ENCODE measurements at regions not wholly inside any gene's neighbourhood (a gene's known extent, or its start where the extent isn't known, plus 50 kb on each side); places are given as distances from the start of the nearest gene placed in this dataset.

DNA sequence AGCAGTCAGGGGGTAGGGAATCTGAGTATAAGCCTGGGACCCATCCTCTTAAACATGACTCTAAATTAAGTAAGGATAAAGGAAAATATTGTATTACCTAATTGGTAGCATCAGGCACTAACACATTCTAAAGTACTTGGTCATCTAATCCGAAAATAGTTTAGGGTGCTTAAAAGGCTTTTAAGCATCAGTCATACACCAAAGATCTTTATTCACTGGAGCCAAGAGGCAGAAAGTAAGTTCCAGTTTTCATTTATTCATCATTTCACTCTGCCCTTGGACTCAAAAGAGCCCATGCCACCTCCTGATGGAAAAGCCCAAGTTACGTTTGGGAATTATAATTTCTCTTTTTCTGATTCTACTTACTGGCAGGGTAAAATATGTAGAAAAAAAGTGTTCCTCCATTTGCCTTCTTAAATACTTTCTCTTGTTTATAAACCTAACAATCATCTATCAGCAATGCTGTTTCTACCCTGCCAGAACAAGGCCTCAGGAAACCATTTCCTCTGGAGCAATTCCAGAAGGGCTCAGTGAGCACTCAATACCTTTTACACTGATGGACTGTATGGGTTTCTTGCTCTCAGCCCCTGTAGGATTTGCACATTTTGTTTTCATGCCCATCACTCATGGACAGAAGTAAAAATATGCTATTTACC is 120.1 kb upstream of the SLC5A12 start:
- 52% methylated on average over 2 of the region's 2 CpGs for WGBS
- no peaks in the 10 kb centered on the region for H3K9me3 ChIP-seq (ENCODE audit: control insufficient read depth, low read length)
- H3K4me1 ChIP-seq (ENCODE audit: control insufficient read depth, insufficient read depth, low read length), result no peaks in the 10 kb centered on the region
- DNase-seq (no peak), ATAC-seq (peak; percentile 32 to 62)
- peak overlapping the region; percentile 37 for H3K27ac ChIP-seq (ENCODE audit: low read length)
- H3K27me3 ChIP-seq (ENCODE audit: control insufficient read depth, insufficient read depth), result no peaks in the 10 kb centered on the region
- intact Hi-C loops (cut with DNase I), result no loop called here
- H3K4me3 ChIP-seq (ENCODE audit: low read length), result no peak overlapping the region

DNA sequence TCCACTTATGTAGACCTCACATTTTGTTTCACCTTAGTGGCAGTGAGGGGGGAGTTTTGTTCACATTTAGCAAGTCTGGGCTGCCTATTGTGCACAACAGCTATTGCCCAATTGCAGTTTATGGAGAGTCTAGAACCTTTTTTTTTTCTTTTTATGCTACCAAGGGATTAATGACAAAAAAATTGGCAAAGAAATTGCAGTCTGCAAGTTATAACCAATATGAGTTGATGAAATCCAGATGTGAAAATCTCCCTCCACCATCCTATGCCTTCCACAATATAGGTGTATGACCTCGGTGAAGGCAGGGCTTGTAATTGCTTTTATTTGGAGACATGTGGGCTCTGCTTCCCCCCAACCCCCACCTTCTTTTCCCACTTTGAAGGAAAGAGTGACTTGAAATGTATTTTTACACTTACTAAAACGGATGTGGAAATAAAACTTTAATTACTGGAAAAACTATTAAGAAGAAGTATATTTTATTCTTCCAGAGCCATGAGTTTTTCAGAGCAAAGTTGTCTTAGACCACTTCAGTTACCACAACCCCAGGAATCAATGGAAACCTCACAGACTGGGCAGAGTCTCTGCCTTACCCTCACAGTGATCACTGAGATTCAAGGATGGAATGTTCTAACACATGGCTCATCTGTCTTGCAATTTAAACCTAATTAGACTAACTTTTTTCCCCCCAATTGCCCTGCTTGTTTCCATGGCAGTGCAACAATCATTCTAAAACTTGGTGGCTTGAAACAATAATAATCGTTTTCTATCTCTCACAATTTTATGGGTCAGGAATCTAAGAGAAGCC is 120.8 kb upstream of the SLC5A12 start:
- WGBS, result 58% methylated on average over 3 of the region's 3 CpGs
- no peaks in the 10 kb centered on the region for H3K4me1 ChIP-seq (ENCODE audit: control insufficient read depth, insufficient read depth, low read length)
- intact Hi-C loops (cut with DNase I), result no loop called here
- H3K4me3 ChIP-seq (ENCODE audit: low read length), result no peak overlapping the region
- H3K27me3 ChIP-seq (ENCODE audit: control insufficient read depth, insufficient read depth), result no peaks in the 10 kb centered on the region
- H3K27ac ChIP-seq (ENCODE audit: low read length), result peak overlapping the region; percentile 37
- peak; percentile 51 to 83 for ATAC-seq
- no peaks in the 10 kb centered on the region for H3K9me3 ChIP-seq (ENCODE audit: control insufficient read depth, low read length)
- no peak for DNase-seq

DNA sequence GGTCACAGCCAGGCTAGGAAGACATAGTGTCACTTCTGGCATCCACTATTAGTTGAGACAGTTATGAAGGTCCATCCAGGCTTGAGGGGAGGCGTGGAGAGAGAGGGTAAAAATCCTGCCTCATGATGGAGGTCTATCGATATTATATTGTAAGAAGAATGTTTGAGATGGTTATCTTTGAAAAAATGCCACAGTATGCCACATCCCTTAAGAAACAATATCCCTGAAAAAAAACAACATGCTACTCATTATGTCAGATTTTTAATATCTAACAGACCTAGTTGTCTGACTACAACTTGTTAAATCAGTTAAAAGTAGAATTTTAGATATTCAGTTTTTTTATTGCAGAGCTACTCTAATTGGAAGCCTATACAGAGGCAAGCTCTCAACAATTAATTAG is 121.7 kb upstream of the SLC5A12 start:
- no peak for DNase-seq
- intact Hi-C loops (cut with DNase I), result no loop called here
- WGBS, result 84% methylated on average over 2 of the region's 2 CpGs
- H3K4me3 ChIP-seq (ENCODE audit: low read length), result no peak overlapping the region
- ATAC-seq, result no peak
- no peak overlapping the region for H3K27ac ChIP-seq (ENCODE audit: low read length)
- H3K4me1 ChIP-seq (ENCODE audit: control insufficient read depth, insufficient read depth, low read length), result no peaks in the 10 kb centered on the region
- H3K27me3 ChIP-seq (ENCODE audit: control insufficient read depth, insufficient read depth), result no peaks in the 10 kb centered on the region
- no peaks in the 10 kb centered on the region for H3K9me3 ChIP-seq (ENCODE audit: control insufficient read depth, low read length)

DNA sequence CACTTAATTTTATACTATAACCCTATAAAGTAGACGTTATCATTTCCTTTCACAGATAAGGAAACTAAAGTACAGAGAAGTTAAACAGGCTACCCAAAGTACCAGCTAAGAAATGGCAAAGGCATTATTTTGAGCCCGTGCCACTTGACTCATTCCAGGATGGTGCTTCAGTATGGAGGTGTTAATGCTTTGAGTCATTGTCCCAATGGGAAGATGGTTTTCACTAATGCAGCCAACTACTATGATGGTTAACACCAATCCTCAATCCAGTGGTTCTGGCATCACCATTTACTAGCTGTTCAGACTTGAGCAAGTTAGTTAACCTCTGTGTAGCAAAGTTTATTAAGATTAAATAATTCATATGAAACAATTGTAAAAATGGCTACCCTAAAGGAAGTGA is 123.1 kb upstream of the SLC5A12 start:
- Histone ChIP-seq H3K4me3 (ENCODE audit: low read length) (no peak overlapping the region), H3K9me3 (ENCODE audit: control insufficient read depth, low read length) (no peaks in the 10 kb centered on the region), H3K4me1 (ENCODE audit: control insufficient read depth, insufficient read depth, low read length) (no peaks in the 10 kb centered on the region), H3K27ac (ENCODE audit: low read length) (no peak overlapping the region), H3K27me3 (ENCODE audit: control insufficient read depth, insufficient read depth) (no peaks in the 10 kb centered on the region)
- DNase-seq (no peak), ATAC-seq (no peak)
- intact Hi-C loops (cut with DNase I), result no loop called here
- WGBS, result 78% methylated on average over 2 of the region's 2 CpGs

DNA sequence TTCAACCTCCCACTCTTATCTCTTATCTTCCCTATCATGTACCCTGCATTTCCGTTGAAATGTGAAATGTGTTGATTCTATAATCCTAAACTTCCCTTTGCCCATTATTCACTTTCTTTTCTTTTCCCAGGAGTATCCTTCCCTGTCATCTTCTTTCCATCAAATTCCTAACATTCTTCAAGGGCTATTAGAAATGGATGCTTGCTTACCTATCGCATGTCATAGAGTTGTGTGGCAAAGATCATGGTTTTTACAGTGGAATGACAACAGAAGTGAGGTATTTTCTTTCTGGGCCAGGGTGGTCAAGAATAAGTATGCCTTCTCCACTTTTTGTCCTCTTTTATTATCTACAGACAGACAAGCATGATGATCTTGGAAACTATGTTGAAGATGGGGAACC is 124.4 kb upstream of the SLC5A12 start:
- DNase-seq (no peak), ATAC-seq (no peak)
- H3K27ac ChIP-seq (ENCODE audit: low read length), result no peak overlapping the region
- no peaks in the 10 kb centered on the region for H3K9me3 ChIP-seq (ENCODE audit: control insufficient read depth, low read length)
- intact Hi-C loops (cut with DNase I), result no loop called here
- no peaks in the 10 kb centered on the region for H3K27me3 ChIP-seq (ENCODE audit: control insufficient read depth, insufficient read depth)
- 78% methylated on average over 2 of the region's 2 CpGs for WGBS
- no peak overlapping the region for H3K4me3 ChIP-seq (ENCODE audit: low read length)
- no peaks in the 10 kb centered on the region for H3K4me1 ChIP-seq (ENCODE audit: control insufficient read depth, insufficient read depth, low read length)

DNA sequence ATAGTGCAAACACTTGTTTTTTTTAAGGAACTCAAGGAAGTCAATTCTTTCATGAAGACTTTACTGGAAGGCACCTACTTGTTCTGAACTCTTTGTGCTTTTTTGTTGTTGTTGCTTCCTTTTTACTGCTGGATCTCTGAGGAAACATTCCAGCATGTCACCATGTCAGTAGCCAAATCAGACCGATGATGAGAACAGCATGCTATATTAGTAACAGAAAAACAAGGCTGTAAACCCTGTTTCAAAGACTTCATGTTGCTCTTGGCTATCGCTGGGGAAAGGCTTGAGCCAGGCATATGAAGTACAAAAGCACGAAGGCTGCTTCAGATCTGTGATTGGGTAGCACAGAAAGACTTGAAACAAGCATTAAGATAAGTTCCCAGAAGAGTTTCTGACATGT is 125.6 kb upstream of the SLC5A12 start:
- intact Hi-C loops (cut with DNase I), result no loop called here
- no peaks in the 10 kb centered on the region for H3K4me1 ChIP-seq (ENCODE audit: control insufficient read depth, insufficient read depth, low read length)

DNA sequence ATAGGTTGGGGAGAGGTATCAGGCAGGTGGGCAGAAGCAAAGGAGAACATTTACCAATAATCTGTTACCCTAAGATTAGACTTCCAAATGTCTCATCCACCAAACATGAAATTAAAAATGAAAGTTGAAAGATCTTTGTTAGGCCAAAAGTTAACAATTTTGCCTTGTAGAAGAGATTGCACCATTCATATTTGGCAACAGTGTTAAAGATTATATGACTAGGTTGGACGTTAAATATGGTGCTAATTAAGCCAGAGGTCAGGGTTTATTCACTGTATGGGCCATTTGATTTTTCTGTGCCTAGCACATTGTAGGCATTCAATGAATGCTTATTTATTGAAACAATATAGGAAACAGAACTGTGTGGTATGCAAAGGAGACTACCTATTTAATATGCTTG is 126.1 kb upstream of the SLC5A12 start:
- H3K4me1 ChIP-seq (ENCODE audit: control insufficient read depth, insufficient read depth, low read length), result no peaks in the 10 kb centered on the region
- H3K4me3 ChIP-seq (ENCODE audit: low read length), result no peak overlapping the region
- H3K27ac ChIP-seq (ENCODE audit: low read length), result peak overlapping the region; percentile 23
- no peak for DNase-seq
- H3K9me3 ChIP-seq (ENCODE audit: control insufficient read depth, low read length), result no peaks in the 10 kb centered on the region
- no peaks in the 10 kb centered on the region for H3K27me3 ChIP-seq (ENCODE audit: control insufficient read depth, insufficient read depth)
- 39% methylated on average over 1 of the region's 1 CpG for WGBS
- ATAC-seq, result peak; percentile 7 to 25
- intact Hi-C loops (cut with DNase I), result no loop called here

More for the DNA sequence above, 125.6 kb upstream of the SLC5A12 start:
- Histone ChIP-seq H3K27me3 (ENCODE audit: control insufficient read depth, insufficient read depth) (no peaks in the 10 kb centered on the region), H3K27ac (ENCODE audit: low read length) (peak overlapping the region; percentile 23), H3K4me3 (ENCODE audit: low read length) (no peak overlapping the region), H3K9me3 (ENCODE audit: control insufficient read depth, low read length) (no peaks in the 10 kb centered on the region)
- WGBS, result 43% methylated on average over 3 of the region's 3 CpGs
- DNase-seq, result peak; percentile 26 to 61 (median 28)
- ATAC-seq, result peak; percentile 94 to 95

DNA sequence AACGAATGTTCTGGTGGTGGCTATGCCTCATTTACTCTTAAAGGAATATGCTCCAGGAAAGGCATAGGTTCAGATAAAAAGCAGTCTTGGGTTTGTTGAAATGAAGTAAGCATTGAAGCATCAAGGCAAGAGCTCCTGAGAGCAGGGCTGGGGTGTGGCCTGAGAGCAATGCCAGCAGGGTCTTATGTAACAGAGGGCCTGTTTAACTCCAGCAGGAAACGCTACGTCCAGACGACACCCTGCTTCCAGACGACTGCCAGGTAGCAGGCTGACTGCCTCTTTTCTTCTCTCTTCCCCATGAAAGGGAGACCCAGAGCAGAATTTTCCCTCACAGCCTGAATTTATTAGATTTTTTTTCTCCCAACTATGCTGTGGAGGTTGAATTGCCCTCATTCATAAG is 127.2 kb upstream of the SLC5A12 start:
- Histone ChIP-seq H3K4me3 (ENCODE audit: low read length) (no peak overlapping the region), H3K4me1 (ENCODE audit: control insufficient read depth, insufficient read depth, low read length) (no peaks in the 10 kb centered on the region), H3K27me3 (ENCODE audit: control insufficient read depth, insufficient read depth) (no peaks in the 10 kb centered on the region), H3K9me3 (ENCODE audit: control insufficient read depth, low read length) (no peaks in the 10 kb centered on the region), H3K27ac (ENCODE audit: low read length) (no peak overlapping the region)
- intact Hi-C loops (cut with DNase I), result no loop called here
- 34% methylated on average over 5 of the region's 5 CpGs for WGBS
- DNase-seq (peak; percentile 47 to 88 (median 56)), ATAC-seq (peak; percentile 71 to 82)

DNA sequence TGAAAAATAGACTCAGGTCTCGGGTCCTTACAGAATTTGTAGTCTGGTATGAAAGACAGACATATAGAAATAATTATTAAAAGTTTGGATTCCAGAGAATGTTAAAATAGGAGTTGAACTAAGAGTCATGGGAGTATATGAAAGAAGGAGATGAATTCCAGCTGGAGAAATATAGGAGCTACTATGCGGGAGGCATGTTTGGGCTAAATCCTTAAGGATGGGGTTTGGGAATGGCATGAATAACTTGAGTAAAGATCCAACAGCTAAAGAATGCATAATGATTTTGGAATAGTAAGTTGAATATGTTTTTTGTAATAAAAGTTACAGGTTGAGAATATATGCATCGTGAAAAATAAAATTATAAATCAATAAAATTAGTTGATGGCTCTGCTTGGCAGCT is 129.4 kb upstream of the SLC5A12 start:
- 91% methylated on average over 3 of the region's 3 CpGs for WGBS
- no peaks in the 10 kb centered on the region for H3K4me1 ChIP-seq (ENCODE audit: control insufficient read depth, insufficient read depth, low read length)
- H3K27me3 ChIP-seq (ENCODE audit: control insufficient read depth, insufficient read depth), result no peaks in the 10 kb centered on the region
- H3K4me3 ChIP-seq (ENCODE audit: low read length), result no peak overlapping the region
- ATAC-seq, result no peak
- H3K9me3 ChIP-seq (ENCODE audit: control insufficient read depth, low read length), result no peaks in the 10 kb centered on the region
- intact Hi-C loops (cut with DNase I), result no loop called here
- no peak for DNase-seq
- H3K27ac ChIP-seq (ENCODE audit: low read length), result no peak overlapping the region

DNA sequence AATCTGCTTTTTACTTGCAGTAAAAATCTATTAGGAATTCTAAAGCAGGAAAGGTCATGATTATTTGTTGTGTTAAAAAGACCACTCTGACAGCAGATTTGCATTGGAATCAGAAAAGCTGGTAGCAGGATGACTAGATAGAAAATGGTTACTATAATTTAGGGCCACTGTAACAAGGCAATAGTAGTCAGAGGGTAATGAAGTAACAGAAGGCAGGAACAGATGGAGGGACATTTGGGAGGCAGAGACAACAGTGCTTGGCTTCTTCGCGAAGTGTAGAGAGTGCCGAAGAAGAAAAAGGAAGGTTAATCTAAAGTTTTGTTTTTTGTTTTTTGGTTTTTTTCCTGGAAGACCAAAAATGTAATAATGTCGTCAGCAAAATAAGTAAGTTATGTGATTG is 129.8 kb upstream of the SLC5A12 start:
- H3K9me3 ChIP-seq (ENCODE audit: control insufficient read depth, low read length), result no peaks in the 10 kb centered on the region
- no peaks in the 10 kb centered on the region for H3K4me1 ChIP-seq (ENCODE audit: control insufficient read depth, insufficient read depth, low read length)
- no peak overlapping the region for H3K4me3 ChIP-seq (ENCODE audit: low read length)
- no peaks in the 10 kb centered on the region for H3K27me3 ChIP-seq (ENCODE audit: control insufficient read depth, insufficient read depth)
- 96% methylated on average over 4 of the region's 4 CpGs for WGBS
- no peak for ATAC-seq
- no peak overlapping the region for H3K27ac ChIP-seq (ENCODE audit: low read length)
- DNase-seq, result no peak
- intact Hi-C loops (cut with DNase I), result no loop called here

DNA sequence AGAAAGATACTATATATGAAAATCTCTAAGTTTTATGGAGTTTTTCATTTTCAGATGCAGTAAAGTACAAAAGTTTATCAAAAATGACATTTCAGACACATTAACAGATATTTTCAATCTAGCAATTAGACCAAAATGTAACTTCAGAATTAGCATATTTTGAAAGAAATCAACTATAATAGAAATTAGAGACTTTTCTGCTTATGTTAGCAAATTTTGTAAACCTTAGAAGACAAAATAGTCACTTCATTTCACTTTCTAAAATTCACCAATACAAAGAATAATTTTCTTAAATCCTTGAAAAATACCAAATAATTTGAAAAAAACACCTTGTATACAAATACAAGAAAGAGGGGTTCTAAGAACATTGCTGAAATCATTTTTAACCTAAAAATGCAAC is 135.8 kb upstream of the FIBIN start:
- ATAC-seq (no peak), DNase-seq (no peak)
- intact Hi-C loops (cut with DNase I), result no loop called here
- Histone ChIP-seq H3K27ac (ENCODE audit: low read length) (no peak overlapping the region), H3K4me1 (ENCODE audit: control insufficient read depth, insufficient read depth, low read length) (no peaks in the 10 kb centered on the region), H3K27me3 (ENCODE audit: control insufficient read depth, insufficient read depth) (no peaks in the 10 kb centered on the region), H3K9me3 (ENCODE audit: control insufficient read depth, low read length) (no peaks in the 10 kb centered on the region), H3K4me3 (ENCODE audit: low read length) (no peak overlapping the region)
